A549 (cell line): ENCODE measurements at regions not wholly inside any gene's neighbourhood (a gene's known extent, or its start where the extent isn't known, plus 50 kb on each side); places are given as distances from the start of the nearest gene placed in this dataset.
A peak's percentile ranks its signal among the peaks of the same experiment; 100 is the strongest.

Experiments used
- ATAC-seq, 2 experiments: fragments of 200-7000 bp in 1 of 2; fragments of >200 bp in 1 of 2; cut with Nextera tagmentation in 1 of 2; cut with Tn5 transposase in 1 of 2; 3 replicates each; pipeline versions ENCODE4 v1.8.0 to v1.9.1; 2018 to 2020; ENCODE audit warnings: mild to moderate bottlenecking in 1 of 2, moderate library complexity in 1 of 2
- CTCF ChIA-PET: fragments of 300-600 bp; sonication (Branson Sonifier 250); formaldehyde crosslinking; extraction: SDS; loops from one replicate; lab custom pipeline; 2021; ENCODE audit warnings: antibody characterized with exemption, inconsistent platforms; lab: Yijun Ruan, JAX
- POLR2A ChIA-PET: fragments of 350-600 bp; formaldehyde crosslinking; extraction: SDS; loops from one replicate; lab custom pipeline; 2021; ENCODE audit warnings: antibody characterized with exemption, inconsistent platforms; lab: Yijun Ruan, JAX
- DNase-seq, 2 experiments: peaks; one replicate each; pipeline versions ENCODE4 v3.0.0 to v3.0.0-alpha.2; 2011 to 2016; ENCODE audit warnings: low read depth in 1 of 2, low spot score in 1 of 2
- FAIRE-seq: peaks from 2 replicates; lab custom pipeline; 2011; peaks lifted over from hg19 to GRCh38; lab: Jason Lieb, UNC
- H3K27ac ChIP-seq, 2 experiments: fragments of >200 bp; sonication (Bioruptor Twin); formaldehyde crosslinking; 3 replicates each; pipeline ENCODE4 v1.5.1; 2016 to 2017
- H3K4me1 ChIP-seq: fragments of >200 bp; sonication (Bioruptor Twin); formaldehyde crosslinking; 3 replicates; pipeline ENCODE4 v1.6.1; 2016
- H3K4me2 ChIP-seq: fragments of >200 bp; sonication (Bioruptor Twin); formaldehyde crosslinking; 3 replicates; pipeline ENCODE4 v1.6.1; 2016
- H3K4me3 ChIP-seq: fragments of >200 bp; sonication (Bioruptor Twin); formaldehyde crosslinking; 3 replicates; pipeline ENCODE4 v1.5.1; 2016
- H3K9me3 ChIP-seq: fragments of >200 bp; sonication (Bioruptor Twin); formaldehyde crosslinking; 3 replicates; pipeline ENCODE4 v1.6.1; 2016
- CEBPB ChIP-seq, 2 experiments: fragments of >200 bp in 1 of 2; sonication (Bioruptor Twin) in 1 of 2; formaldehyde crosslinking in 1 of 2; IDR thresholded peaks; 2 replicates each; pipeline ENCODE4 v1.6.1; 2012 to 2016
- CHD4 ChIP-seq: fragments of 200-600 bp; sonication (generic); IDR thresholded peaks from 2 replicates; pipeline ENCODE4 v1.6.1; 2016; ENCODE audit warnings: antibody characterized with exemption, mild to moderate bottlenecking, borderline replicate concordance
- FOSB ChIP-seq: fragments of 250-450 bp; sonication (Bioruptor Pico); IDR thresholded peaks from 2 replicates; pipeline ENCODE4 v1.5.0; 2020; ENCODE audit warnings: mild to moderate bottlenecking, moderate library complexity
- MAZ ChIP-seq: fragments of 150-350 bp; IDR thresholded peaks from 2 replicates; pipeline ENCODE4 v1.6.1; 2014; ENCODE audit warnings: antibody characterized with exemption, low read depth, low read length, borderline replicate concordance
- NFE2L2 ChIP-seq: fragments of 150-350 bp; conservative IDR thresholded peaks from 2 replicates; pipeline ENCODE4 v1.6.1; 2014; ENCODE audit warnings: low read length
- RARB ChIP-seq: fragments of 250-450 bp; sonication (Bioruptor Pico); IDR thresholded peaks from 2 replicates; pipeline ENCODE4 v1.8.0; 2021; ENCODE audit warnings: mild to moderate bottlenecking, moderate library complexity
- ZC3H11A ChIP-seq: fragments of 450-650 bp; IDR thresholded peaks from 2 replicates; pipeline ENCODE4 v1.6.1; 2014; ENCODE audit warnings: antibody characterized with exemption, mild to moderate bottlenecking
- WGBS: methylation state at CpG from one replicate; pipeline ENCODE4 v1.1.6; 2017; ENCODE audit errors: missing lambda C conversion rate; 5-methylcytosine and 5-hydroxymethylcytosine counted together
- TF ChIP-seq, protein P1 (sequence below): fragments of 200-600 bp; sonication (generic); IDR thresholded peaks from 2 replicates; pipeline ENCODE4 v1.6.1; 2016; ENCODE audit warnings: antibody characterized with exemption, mild to moderate bottlenecking, moderate library complexity
- TF ChIP-seq, protein P2 (sequence below): fragments of 250-450 bp; sonication (Bioruptor Pico); IDR thresholded peaks from 2 replicates; pipeline ENCODE4 v1.5.0; 2020; ENCODE audit warnings: low read depth, mild to moderate bottlenecking, moderate library complexity
- TF ChIP-seq, protein P3 (sequence below): fragments of 150-350 bp; IDR thresholded peaks from 2 replicates; pipeline ENCODE4 v1.6.1; 2014; ENCODE audit warnings: low read depth, mild to moderate bottlenecking, low read length
- TF ChIP-seq, protein P4 (sequence below): fragments of >200 bp; sonication (Bioruptor Twin); formaldehyde crosslinking; IDR thresholded peaks from 3 replicates; pipeline ENCODE4 v1.5.1; 2016
- TF ChIP-seq, protein P5 (sequence below): fragments of >200 bp; sonication (Bioruptor Twin); formaldehyde crosslinking; IDR thresholded peaks from 3 replicates; pipeline ENCODE4 v1.6.1; 2016
- TF ChIP-seq, protein P6 (sequence below): fragments of 450-650 bp; IDR thresholded peaks from 2 replicates; pipeline ENCODE4 v1.6.1; 2014; ENCODE audit warnings: antibody characterized with exemption

DNA sequence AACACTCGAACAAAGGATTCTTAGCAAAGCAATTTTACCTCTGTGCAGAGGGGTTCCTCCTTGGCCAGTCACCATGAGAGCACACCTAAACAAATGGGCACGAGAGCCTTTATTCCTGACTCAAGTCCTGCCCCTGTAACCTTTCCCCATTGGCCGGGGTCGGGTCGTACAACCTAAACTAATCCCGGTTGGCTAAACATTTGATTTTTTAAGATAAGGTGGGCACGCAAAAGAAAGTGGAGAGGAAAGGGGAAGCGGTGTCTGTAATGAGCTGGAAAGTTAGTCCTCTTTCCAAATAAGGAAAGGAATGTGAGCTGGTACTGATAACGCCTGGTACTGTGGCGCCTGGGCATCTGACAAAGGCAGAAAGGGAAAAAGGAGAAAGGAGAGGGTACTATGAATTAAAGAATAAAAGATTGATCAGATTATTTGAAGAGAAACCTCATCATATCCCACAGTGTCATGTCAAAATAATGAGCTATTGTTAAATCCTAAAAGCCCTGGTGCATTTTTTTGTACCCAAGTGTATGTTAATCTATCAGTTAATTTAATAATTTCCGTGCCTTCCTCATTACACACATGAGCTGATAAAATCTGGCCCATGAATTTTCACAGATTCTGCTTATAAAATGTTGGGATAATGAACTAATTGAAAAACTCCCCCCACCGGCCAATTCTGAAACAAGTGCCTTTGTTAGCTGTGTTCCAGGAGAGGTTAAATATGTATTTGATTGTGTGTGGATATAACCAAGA lies 335.7 kb downstream of the RFC3 start:
- FAIRE-seq (no peak), DNase-seq (no peak), ATAC-seq (no peak)
- no peak overlapping the region for H3K4me2 ChIP-seq
- 93% methylated on average over 12 of the region's 12 CpGs for WGBS
- TF ChIP-seq, protein P1, sequence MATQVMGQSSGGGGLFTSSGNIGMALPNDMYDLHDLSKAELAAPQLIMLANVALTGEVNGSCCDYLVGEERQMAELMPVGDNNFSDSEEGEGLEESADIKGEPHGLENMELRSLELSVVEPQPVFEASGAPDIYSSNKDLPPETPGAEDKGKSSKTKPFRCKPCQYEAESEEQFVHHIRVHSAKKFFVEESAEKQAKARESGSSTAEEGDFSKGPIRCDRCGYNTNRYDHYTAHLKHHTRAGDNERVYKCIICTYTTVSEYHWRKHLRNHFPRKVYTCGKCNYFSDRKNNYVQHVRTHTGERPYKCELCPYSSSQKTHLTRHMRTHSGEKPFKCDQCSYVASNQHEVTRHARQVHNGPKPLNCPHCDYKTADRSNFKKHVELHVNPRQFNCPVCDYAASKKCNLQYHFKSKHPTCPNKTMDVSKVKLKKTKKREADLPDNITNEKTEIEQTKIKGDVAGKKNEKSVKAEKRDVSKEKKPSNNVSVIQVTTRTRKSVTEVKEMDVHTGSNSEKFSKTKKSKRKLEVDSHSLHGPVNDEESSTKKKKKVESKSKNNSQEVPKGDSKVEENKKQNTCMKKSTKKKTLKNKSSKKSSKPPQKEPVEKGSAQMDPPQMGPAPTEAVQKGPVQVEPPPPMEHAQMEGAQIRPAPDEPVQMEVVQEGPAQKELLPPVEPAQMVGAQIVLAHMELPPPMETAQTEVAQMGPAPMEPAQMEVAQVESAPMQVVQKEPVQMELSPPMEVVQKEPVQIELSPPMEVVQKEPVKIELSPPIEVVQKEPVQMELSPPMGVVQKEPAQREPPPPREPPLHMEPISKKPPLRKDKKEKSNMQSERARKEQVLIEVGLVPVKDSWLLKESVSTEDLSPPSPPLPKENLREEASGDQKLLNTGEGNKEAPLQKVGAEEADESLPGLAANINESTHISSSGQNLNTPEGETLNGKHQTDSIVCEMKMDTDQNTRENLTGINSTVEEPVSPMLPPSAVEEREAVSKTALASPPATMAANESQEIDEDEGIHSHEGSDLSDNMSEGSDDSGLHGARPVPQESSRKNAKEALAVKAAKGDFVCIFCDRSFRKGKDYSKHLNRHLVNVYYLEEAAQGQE: no peak
- no peak for TF ChIP-seq RARB (CRISPR knock-in tag)
- no peak for TF ChIP-seq FOSB
- no peak for TF ChIP-seq NFE2L2
- TF ChIP-seq MAZ: no peak
- no peak for TF ChIP-seq ZC3H11A
- no peak for TF ChIP-seq CEBPB (IDR thresholded peaks at IDR 0.05)
- TF ChIP-seq, protein P2, sequence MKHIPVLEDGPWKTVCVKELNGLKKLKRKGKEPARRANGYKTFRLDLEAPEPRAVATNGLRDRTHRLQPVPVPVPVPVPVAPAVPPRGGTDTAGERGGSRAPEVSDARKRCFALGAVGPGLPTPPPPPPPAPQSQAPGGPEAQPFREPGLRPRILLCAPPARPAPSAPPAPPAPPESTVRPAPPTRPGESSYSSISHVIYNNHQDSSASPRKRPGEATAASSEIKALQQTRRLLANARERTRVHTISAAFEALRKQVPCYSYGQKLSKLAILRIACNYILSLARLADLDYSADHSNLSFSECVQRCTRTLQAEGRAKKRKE: no peak
- TF ChIP-seq, protein P3, sequence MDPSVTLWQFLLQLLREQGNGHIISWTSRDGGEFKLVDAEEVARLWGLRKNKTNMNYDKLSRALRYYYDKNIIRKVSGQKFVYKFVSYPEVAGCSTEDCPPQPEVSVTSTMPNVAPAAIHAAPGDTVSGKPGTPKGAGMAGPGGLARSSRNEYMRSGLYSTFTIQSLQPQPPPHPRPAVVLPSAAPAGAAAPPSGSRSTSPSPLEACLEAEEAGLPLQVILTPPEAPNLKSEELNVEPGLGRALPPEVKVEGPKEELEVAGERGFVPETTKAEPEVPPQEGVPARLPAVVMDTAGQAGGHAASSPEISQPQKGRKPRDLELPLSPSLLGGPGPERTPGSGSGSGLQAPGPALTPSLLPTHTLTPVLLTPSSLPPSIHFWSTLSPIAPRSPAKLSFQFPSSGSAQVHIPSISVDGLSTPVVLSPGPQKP: no peak
- no peak for TF ChIP-seq CHD4
- TF ChIP-seq, protein P4, sequence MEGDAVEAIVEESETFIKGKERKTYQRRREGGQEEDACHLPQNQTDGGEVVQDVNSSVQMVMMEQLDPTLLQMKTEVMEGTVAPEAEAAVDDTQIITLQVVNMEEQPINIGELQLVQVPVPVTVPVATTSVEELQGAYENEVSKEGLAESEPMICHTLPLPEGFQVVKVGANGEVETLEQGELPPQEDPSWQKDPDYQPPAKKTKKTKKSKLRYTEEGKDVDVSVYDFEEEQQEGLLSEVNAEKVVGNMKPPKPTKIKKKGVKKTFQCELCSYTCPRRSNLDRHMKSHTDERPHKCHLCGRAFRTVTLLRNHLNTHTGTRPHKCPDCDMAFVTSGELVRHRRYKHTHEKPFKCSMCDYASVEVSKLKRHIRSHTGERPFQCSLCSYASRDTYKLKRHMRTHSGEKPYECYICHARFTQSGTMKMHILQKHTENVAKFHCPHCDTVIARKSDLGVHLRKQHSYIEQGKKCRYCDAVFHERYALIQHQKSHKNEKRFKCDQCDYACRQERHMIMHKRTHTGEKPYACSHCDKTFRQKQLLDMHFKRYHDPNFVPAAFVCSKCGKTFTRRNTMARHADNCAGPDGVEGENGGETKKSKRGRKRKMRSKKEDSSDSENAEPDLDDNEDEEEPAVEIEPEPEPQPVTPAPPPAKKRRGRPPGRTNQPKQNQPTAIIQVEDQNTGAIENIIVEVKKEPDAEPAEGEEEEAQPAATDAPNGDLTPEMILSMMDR: no peak
- TF ChIP-seq, protein P5, sequence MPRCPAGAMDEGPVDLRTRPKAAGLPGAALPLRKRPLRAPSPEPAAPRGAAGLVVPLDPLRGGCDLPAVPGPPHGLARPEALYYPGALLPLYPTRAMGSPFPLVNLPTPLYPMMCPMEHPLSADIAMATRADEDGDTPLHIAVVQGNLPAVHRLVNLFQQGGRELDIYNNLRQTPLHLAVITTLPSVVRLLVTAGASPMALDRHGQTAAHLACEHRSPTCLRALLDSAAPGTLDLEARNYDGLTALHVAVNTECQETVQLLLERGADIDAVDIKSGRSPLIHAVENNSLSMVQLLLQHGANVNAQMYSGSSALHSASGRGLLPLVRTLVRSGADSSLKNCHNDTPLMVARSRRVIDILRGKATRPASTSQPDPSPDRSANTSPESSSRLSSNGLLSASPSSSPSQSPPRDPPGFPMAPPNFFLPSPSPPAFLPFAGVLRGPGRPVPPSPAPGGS: no peak
- TF ChIP-seq, protein P6, sequence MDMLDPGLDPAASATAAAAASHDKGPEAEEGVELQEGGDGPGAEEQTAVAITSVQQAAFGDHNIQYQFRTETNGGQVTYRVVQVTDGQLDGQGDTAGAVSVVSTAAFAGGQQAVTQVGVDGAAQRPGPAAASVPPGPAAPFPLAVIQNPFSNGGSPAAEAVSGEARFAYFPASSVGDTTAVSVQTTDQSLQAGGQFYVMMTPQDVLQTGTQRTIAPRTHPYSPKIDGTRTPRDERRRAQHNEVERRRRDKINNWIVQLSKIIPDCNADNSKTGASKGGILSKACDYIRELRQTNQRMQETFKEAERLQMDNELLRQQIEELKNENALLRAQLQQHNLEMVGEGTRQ: no peak
- ChIA-PET POLR2A (no interaction called here), CTCF (no interaction called here)
- H3K4me3 ChIP-seq: no peak overlapping the region
- peak overlapping the region in 1 of 2 experiments; percentile 94; a peak in 4 of 6 replicates for H3K27ac ChIP-seq
- 0 out of 3 replicates have a peak, but pooled peaks cover 2% of the 10 kb centered on the region for H3K9me3 ChIP-seq
- H3K4me1 ChIP-seq: peaks cover 28% of the 10 kb centered on the region
